ENCODE measurements at regions not wholly inside any gene's neighbourhood (a gene's known extent, or its start where the extent isn't known, plus 50 kb on each side); places are given as distances from the start of the nearest gene placed in this dataset.

DNA sequence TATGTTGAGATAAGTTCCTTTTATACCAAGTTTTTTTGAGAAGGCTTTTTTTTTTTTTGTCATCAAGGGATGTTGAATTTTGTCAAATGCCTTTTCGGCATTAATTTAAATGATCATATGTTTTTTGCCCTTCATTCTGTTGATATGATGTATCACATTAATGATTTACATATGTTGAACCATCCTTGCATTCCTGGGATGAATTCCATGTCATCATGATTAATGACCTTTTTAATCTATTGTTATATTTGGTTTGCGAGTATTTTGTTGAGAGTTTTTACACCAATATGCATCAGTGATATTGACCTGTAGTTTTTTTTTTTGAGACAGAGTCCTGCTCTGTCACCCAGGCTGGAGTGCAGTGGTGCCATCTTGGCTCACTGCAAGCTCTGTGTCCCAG, 585.7 kb upstream of the FANCL start:
- DNase-seq = no peak
- no peaks in the 10 kb centered on the region for H3K79me2 ChIP-seq (ENCODE audit: low read depth)
- no peaks in the 10 kb centered on the region for H3K27me3 ChIP-seq (ENCODE audit: insufficient read depth, low read depth)
- no peaks in the 10 kb centered on the region for H3F3A ChIP-seq (ENCODE audit: insufficient read depth, low read depth)
- BruUV-seq (replicated peaks) = no TSS peak
- H3K9me2 ChIP-seq (ENCODE audit: insufficient read depth) = no peaks in the 10 kb centered on the region
- H4K20me1 ChIP-seq (ENCODE audit: insufficient read depth) = no peaks in the 10 kb centered on the region
- ChIA-PET POLR2A (ENCODE audit: unreplicated experiment) (no interaction called here), CTCF (no interaction called here)
- TF ChIP-seq, protein P1, sequence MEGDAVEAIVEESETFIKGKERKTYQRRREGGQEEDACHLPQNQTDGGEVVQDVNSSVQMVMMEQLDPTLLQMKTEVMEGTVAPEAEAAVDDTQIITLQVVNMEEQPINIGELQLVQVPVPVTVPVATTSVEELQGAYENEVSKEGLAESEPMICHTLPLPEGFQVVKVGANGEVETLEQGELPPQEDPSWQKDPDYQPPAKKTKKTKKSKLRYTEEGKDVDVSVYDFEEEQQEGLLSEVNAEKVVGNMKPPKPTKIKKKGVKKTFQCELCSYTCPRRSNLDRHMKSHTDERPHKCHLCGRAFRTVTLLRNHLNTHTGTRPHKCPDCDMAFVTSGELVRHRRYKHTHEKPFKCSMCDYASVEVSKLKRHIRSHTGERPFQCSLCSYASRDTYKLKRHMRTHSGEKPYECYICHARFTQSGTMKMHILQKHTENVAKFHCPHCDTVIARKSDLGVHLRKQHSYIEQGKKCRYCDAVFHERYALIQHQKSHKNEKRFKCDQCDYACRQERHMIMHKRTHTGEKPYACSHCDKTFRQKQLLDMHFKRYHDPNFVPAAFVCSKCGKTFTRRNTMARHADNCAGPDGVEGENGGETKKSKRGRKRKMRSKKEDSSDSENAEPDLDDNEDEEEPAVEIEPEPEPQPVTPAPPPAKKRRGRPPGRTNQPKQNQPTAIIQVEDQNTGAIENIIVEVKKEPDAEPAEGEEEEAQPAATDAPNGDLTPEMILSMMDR (conservative IDR thresholded peaks at IDR 0.05) = no peak
- TF ChIP-seq EZH2 (IDR thresholded peaks at IDR 0.05; ENCODE audit: low read depth) = no peak
- no peaks in the 10 kb centered on the region for H3K4me1 ChIP-seq (replicated peaks; ENCODE audit: insufficient read depth)
- H3K4me3 ChIP-seq = no peak overlapping the region
- H3K4me2 ChIP-seq = no peak overlapping the region
- H3K36me3 ChIP-seq (ENCODE audit: low read depth) = no peaks in the 10 kb centered on the region
- H2AFZ ChIP-seq = no peak overlapping the region
- H3K9me3 ChIP-seq (ENCODE audit: insufficient read depth, low read depth) = no peaks in the 10 kb centered on the region
- intact Hi-C loops (cut with micrococcal nuclease; ENCODE audit: unreplicated experiment) = no loop called here
- no peak overlapping the region for H3K27ac ChIP-seq

DNA sequence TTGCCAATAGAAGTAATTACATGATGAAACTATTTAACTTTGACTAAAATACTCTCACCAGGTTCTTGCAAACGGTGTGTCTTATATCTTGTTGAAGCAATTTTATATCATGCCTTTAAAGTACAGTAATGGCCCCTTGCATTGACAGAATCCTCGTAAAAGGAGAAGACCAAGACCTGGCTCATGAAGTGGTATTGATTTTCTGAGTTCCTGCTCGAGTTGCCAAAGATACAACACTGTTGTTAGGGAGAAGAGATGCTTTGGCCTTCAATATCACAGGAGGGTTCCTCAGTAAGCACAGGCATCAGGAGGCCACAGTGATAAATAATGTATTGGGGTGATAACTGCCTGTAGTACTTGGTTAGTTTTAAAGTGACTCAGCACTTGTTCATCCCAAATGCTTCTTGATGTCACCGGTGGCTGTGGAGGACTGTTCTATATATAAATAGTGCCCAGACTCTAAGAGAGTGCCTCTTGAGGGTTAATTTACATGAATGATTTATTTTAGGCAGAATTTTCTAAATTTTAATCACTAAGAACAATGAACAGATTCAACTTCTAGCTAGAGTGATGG, 571.7 kb upstream of the FANCL start:
- H3K27ac ChIP-seq = no peak overlapping the region
- no peak overlapping the region for H3K4me3 ChIP-seq
- no peaks in the 10 kb centered on the region for H4K20me1 ChIP-seq (ENCODE audit: insufficient read depth)
- ChIA-PET POLR2A (ENCODE audit: unreplicated experiment) (no interaction called here), CTCF (no interaction called here)
- no peaks in the 10 kb centered on the region for H3F3A ChIP-seq (ENCODE audit: insufficient read depth, low read depth)
- TF ChIP-seq, protein P1 (conservative IDR thresholded peaks at IDR 0.05) = no peak
- TF ChIP-seq EZH2 (IDR thresholded peaks at IDR 0.05; ENCODE audit: low read depth) = no peak
- DNase-seq = no peak
- BruUV-seq (replicated peaks) = no TSS peak
- H3K4me1 ChIP-seq (replicated peaks; ENCODE audit: insufficient read depth) = no peaks in the 10 kb centered on the region
- no peaks in the 10 kb centered on the region for H3K27me3 ChIP-seq (ENCODE audit: insufficient read depth, low read depth)
- no peaks in the 10 kb centered on the region for H3K9me3 ChIP-seq (ENCODE audit: insufficient read depth, low read depth)
- no peaks in the 10 kb centered on the region for H3K79me2 ChIP-seq (ENCODE audit: low read depth)
- H3K9me2 ChIP-seq (ENCODE audit: insufficient read depth) = no peaks in the 10 kb centered on the region
- intact Hi-C loops (cut with micrococcal nuclease; ENCODE audit: unreplicated experiment) = no loop called here
- H3K36me3 ChIP-seq (ENCODE audit: low read depth) = no peaks in the 10 kb centered on the region
- H2AFZ ChIP-seq = no peak overlapping the region
- no peak overlapping the region for H3K4me2 ChIP-seq

DNA sequence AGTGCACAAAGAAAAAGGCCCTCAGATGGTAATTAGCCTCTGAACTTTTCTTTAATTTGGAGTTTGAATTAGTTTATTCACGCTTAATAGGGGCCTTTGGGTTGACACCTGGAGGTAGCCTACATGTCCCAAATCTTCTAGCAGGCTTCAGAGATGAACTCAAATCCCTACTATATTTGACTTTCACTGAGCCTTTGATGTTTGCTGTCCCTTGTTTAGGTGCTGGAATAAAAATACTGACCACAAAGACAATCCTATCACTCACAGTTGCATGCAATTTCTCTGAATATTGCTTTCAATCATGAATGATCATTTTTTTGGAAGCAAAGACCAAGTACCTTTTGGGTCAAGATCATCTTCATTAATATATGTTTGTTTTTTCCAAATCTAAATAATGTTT, 564.0 kb upstream of the FANCL start:
- Histone ChIP-seq H2AFZ (no peak overlapping the region), H3K4me3 (no peak overlapping the region), H3F3A (ENCODE audit: insufficient read depth, low read depth) (no peaks in the 10 kb centered on the region), H3K9me2 (ENCODE audit: insufficient read depth) (no peaks in the 10 kb centered on the region), H3K27ac (no peak overlapping the region), H3K27me3 (ENCODE audit: insufficient read depth, low read depth) (0 out of 2 replicates have a peak, but pooled peaks cover 4% of the 10 kb centered on the region), H3K36me3 (ENCODE audit: low read depth) (no peaks in the 10 kb centered on the region), H3K4me2 (no peak overlapping the region), H3K79me2 (ENCODE audit: low read depth) (no peaks in the 10 kb centered on the region), H3K9me3 (ENCODE audit: insufficient read depth, low read depth) (no peaks in the 10 kb centered on the region), H4K20me1 (ENCODE audit: insufficient read depth) (no peaks in the 10 kb centered on the region), H3K4me1 (replicated peaks; ENCODE audit: insufficient read depth) (no peaks in the 10 kb centered on the region)
- TF ChIP-seq, protein P1 (conservative IDR thresholded peaks at IDR 0.05) = no peak
- TF ChIP-seq EZH2 (IDR thresholded peaks at IDR 0.05; ENCODE audit: low read depth) = no peak
- BruUV-seq (replicated peaks) = no TSS peak
- intact Hi-C loops (cut with micrococcal nuclease; ENCODE audit: unreplicated experiment) = no loop called here
- ChIA-PET CTCF (no interaction called here), POLR2A (ENCODE audit: unreplicated experiment) (no interaction called here)
- DNase-seq = no peak

All from PC-9 (cell line).